ENCODE measurements at regions not wholly inside any gene's neighbourhood (a gene's known extent, or its start where the extent isn't known, plus 50 kb on each side); places are given as distances from the start of the nearest gene placed in this dataset.
A peak's percentile ranks its signal among the peaks of the same experiment; 100 is the strongest.

- no peaks in the 10 kb centered on the region for H3K9me3 ChIP-seq (ENCODE audit: control insufficient read depth, insufficient read depth, low read length)
- no peak overlapping the region for H3K4me3 ChIP-seq (ENCODE audit: low read depth, low read length)
- H3K27me3 ChIP-seq (ENCODE audit: control insufficient read depth, insufficient read depth, low read length): no peaks in the 10 kb centered on the region
- H3K27ac ChIP-seq (ENCODE audit: low read depth, low read length): no peak overlapping the region
- no peak for DNase-seq (ENCODE audit: low read depth in 4 of 6, low spot score in 6 of 6)
- no peaks in the 10 kb centered on the region for H3K4me1 ChIP-seq (ENCODE audit: control insufficient read depth, insufficient read depth, low read length)
- no peaks in the 10 kb centered on the region for H3K36me3 ChIP-seq (ENCODE audit: control insufficient read depth, insufficient read depth, low read length)
These were observed 442.5 kb downstream of the XPNPEP1 start for GRCh38 chr10:109480836-109481235.

GRCh38 chr10:109475711-109476421 is 447.4 kb downstream of the XPNPEP1 start:
- Histone ChIP-seq H3K27me3 (ENCODE audit: control insufficient read depth, insufficient read depth, low read length) (no peaks in the 10 kb centered on the region), H3K36me3 (ENCODE audit: control insufficient read depth, insufficient read depth, low read length) (no peaks in the 10 kb centered on the region), H3K4me3 (ENCODE audit: low read depth, low read length) (no peak overlapping the region), H3K9me3 (ENCODE audit: control insufficient read depth, insufficient read depth, low read length) (no peaks in the 10 kb centered on the region), H3K27ac (ENCODE audit: low read depth, low read length) (no peak overlapping the region), H3K4me1 (ENCODE audit: control insufficient read depth, insufficient read depth, low read length) (no peaks in the 10 kb centered on the region)
- peak in 2 of 6 donors; percentile 76 to 89 for DNase-seq (ENCODE audit: low read depth in 4 of 6, low spot score in 6 of 6)
- WGBS (ENCODE audit: insufficient coverage): 36% methylated on average over 3 of the region's 6 CpGs

GRCh38 chr10:109474812-109475211 is 448.5 kb downstream of the XPNPEP1 start:
- Histone ChIP-seq H3K4me3 (ENCODE audit: low read depth, low read length) (no peak overlapping the region), H3K9me3 (ENCODE audit: control insufficient read depth, insufficient read depth, low read length) (no peaks in the 10 kb centered on the region)

GRCh38 chr10:109474261-109474660 is 449.1 kb downstream of the XPNPEP1 start:
- Histone ChIP-seq H3K36me3 (ENCODE audit: control insufficient read depth, insufficient read depth, low read length) (no peaks in the 10 kb centered on the region), H3K27me3 (ENCODE audit: control insufficient read depth, insufficient read depth, low read length) (no peaks in the 10 kb centered on the region), H3K4me3 (ENCODE audit: low read depth, low read length) (no peak overlapping the region), H3K9me3 (ENCODE audit: control insufficient read depth, insufficient read depth, low read length) (no peaks in the 10 kb centered on the region), H3K4me1 (ENCODE audit: control insufficient read depth, insufficient read depth, low read length) (no peaks in the 10 kb centered on the region), H3K27ac (ENCODE audit: low read depth, low read length) (no peak overlapping the region)
- 29% methylated on average over 1 of the region's 4 CpGs for WGBS (ENCODE audit: insufficient coverage)
- peak in 1 of 6 donors; percentile 33 for DNase-seq (ENCODE audit: low read depth in 4 of 6, low spot score in 6 of 6)

More at GRCh38 chr10:109474812-109475211, 448.5 kb downstream of the XPNPEP1 start:
- Histone ChIP-seq H3K27me3 (ENCODE audit: control insufficient read depth, insufficient read depth, low read length) (no peaks in the 10 kb centered on the region), H3K4me1 (ENCODE audit: control insufficient read depth, insufficient read depth, low read length) (no peaks in the 10 kb centered on the region), H3K36me3 (ENCODE audit: control insufficient read depth, insufficient read depth, low read length) (no peaks in the 10 kb centered on the region), H3K27ac (ENCODE audit: low read depth, low read length) (no peak overlapping the region)
- DNase-seq (ENCODE audit: low read depth in 4 of 6, low spot score in 6 of 6): no peak
- WGBS (ENCODE audit: insufficient coverage): no CpG with 5 or more reads among the region's 4 CpGs

- WGBS (ENCODE audit: insufficient coverage): 100% methylated on average over 1 of the region's 2 CpGs
- H3K27me3 ChIP-seq (ENCODE audit: control insufficient read depth, insufficient read depth, low read length): no peaks in the 10 kb centered on the region
- no peaks in the 10 kb centered on the region for H3K9me3 ChIP-seq (ENCODE audit: control insufficient read depth, insufficient read depth, low read length)
- no peaks in the 10 kb centered on the region for H3K36me3 ChIP-seq (ENCODE audit: control insufficient read depth, insufficient read depth, low read length)
- H3K4me3 ChIP-seq (ENCODE audit: low read depth, low read length): no peak overlapping the region
- DNase-seq (ENCODE audit: low read depth in 4 of 6, low spot score in 6 of 6): no peak
- H3K27ac ChIP-seq (ENCODE audit: low read depth, low read length): no peak overlapping the region
- no peaks in the 10 kb centered on the region for H3K4me1 ChIP-seq (ENCODE audit: control insufficient read depth, insufficient read depth, low read length)
These were observed 455.8 kb downstream of the XPNPEP1 start for GRCh38 chr10:109467551-109467950.

GRCh38 chr10:109464949-109465348 is 458.4 kb downstream of the XPNPEP1 start:
- Histone ChIP-seq H3K4me1 (ENCODE audit: control insufficient read depth, insufficient read depth, low read length) (no peaks in the 10 kb centered on the region), H3K27ac (ENCODE audit: low read depth, low read length) (no peak overlapping the region), H3K36me3 (ENCODE audit: control insufficient read depth, insufficient read depth, low read length) (no peaks in the 10 kb centered on the region), H3K4me3 (ENCODE audit: low read depth, low read length) (no peak overlapping the region), H3K27me3 (ENCODE audit: control insufficient read depth, insufficient read depth, low read length) (no peaks in the 10 kb centered on the region), H3K9me3 (ENCODE audit: control insufficient read depth, insufficient read depth, low read length) (no peaks in the 10 kb centered on the region)
- 100% methylated on average over 1 of the region's 3 CpGs for WGBS (ENCODE audit: insufficient coverage)
- no peak for DNase-seq (ENCODE audit: low read depth in 4 of 6, low spot score in 6 of 6)

- 9% methylated on average over 7 of the region's 9 CpGs for WGBS (ENCODE audit: insufficient coverage)
- Histone ChIP-seq H3K27ac (ENCODE audit: low read depth, low read length) (no peak overlapping the region), H3K9me3 (ENCODE audit: control insufficient read depth, insufficient read depth, low read length) (no peaks in the 10 kb centered on the region), H3K4me3 (ENCODE audit: low read depth, low read length) (no peak overlapping the region), H3K4me1 (ENCODE audit: control insufficient read depth, insufficient read depth, low read length) (peaks cover 8% of the 10 kb centered on the region), H3K36me3 (ENCODE audit: control insufficient read depth, insufficient read depth, low read length) (no peaks in the 10 kb centered on the region), H3K27me3 (ENCODE audit: control insufficient read depth, insufficient read depth, low read length) (peaks cover 16% of the 10 kb centered on the region)
- peak in 1 of 6 donors; percentile 61 for DNase-seq (ENCODE audit: low read depth in 4 of 6, low spot score in 6 of 6)
These were observed 466.0 kb downstream of the XPNPEP1 start for GRCh38 chr10:109457302-109457638.

- Histone ChIP-seq H3K4me1 (ENCODE audit: control insufficient read depth, insufficient read depth, low read length) (peaks cover 8% of the 10 kb centered on the region), H3K27me3 (ENCODE audit: control insufficient read depth, insufficient read depth, low read length) (peaks cover 16% of the 10 kb centered on the region), H3K36me3 (ENCODE audit: control insufficient read depth, insufficient read depth, low read length) (no peaks in the 10 kb centered on the region), H3K4me3 (ENCODE audit: low read depth, low read length) (peak overlapping the region; percentile 35), H3K9me3 (ENCODE audit: control insufficient read depth, insufficient read depth, low read length) (no peaks in the 10 kb centered on the region), H3K27ac (ENCODE audit: low read depth, low read length) (no peak overlapping the region)
- WGBS (ENCODE audit: insufficient coverage): under 1% methylated on average over 59 of the region's 59 CpGs
- peak in 2 of 6 donors; percentile 47 to 76 for DNase-seq (ENCODE audit: low read depth in 4 of 6, low spot score in 6 of 6)
These were observed 466.6 kb downstream of the XPNPEP1 start for GRCh38 chr10:109456566-109457301.

- no peaks in the 10 kb centered on the region for H3K9me3 ChIP-seq (ENCODE audit: control insufficient read depth, insufficient read depth, low read length)
- H3K27me3 ChIP-seq (ENCODE audit: control insufficient read depth, insufficient read depth, low read length): peaks cover 16% of the 10 kb centered on the region
- H3K4me3 ChIP-seq (ENCODE audit: low read depth, low read length): no peak overlapping the region
- H3K4me1 ChIP-seq (ENCODE audit: control insufficient read depth, insufficient read depth, low read length): peaks cover 8% of the 10 kb centered on the region
- H3K27ac ChIP-seq (ENCODE audit: low read depth, low read length): no peak overlapping the region
- no peak for DNase-seq (ENCODE audit: low read depth in 4 of 6, low spot score in 6 of 6)
- no peaks in the 10 kb centered on the region for H3K36me3 ChIP-seq (ENCODE audit: control insufficient read depth, insufficient read depth, low read length)
- WGBS (ENCODE audit: insufficient coverage): 50% methylated on average over 1 of the region's 1 CpG
These were observed 468.6 kb downstream of the XPNPEP1 start for GRCh38 chr10:109454691-109455090.

- no peak overlapping the region for H3K4me3 ChIP-seq (ENCODE audit: low read depth, low read length)
- no peak for DNase-seq (ENCODE audit: low read depth in 4 of 6, low spot score in 6 of 6)
- no peak overlapping the region for H3K27ac ChIP-seq (ENCODE audit: low read depth, low read length)
- WGBS (ENCODE audit: insufficient coverage): no CpG with 5 or more reads among the region's 2 CpGs
- H3K4me1 ChIP-seq (ENCODE audit: control insufficient read depth, insufficient read depth, low read length): peaks cover 5% of the 10 kb centered on the region
- no peaks in the 10 kb centered on the region for H3K36me3 ChIP-seq (ENCODE audit: control insufficient read depth, insufficient read depth, low read length)
- H3K9me3 ChIP-seq (ENCODE audit: control insufficient read depth, insufficient read depth, low read length): no peaks in the 10 kb centered on the region
- peaks cover 8% of the 10 kb centered on the region for H3K27me3 ChIP-seq (ENCODE audit: control insufficient read depth, insufficient read depth, low read length)
These were observed 471.4 kb downstream of the XPNPEP1 start for GRCh38 chr10:109451879-109452278.
